H1 (cell line): ENCODE measurements at regions not wholly inside any gene's neighbourhood (a gene's known extent, or its start where the extent isn't known, plus 50 kb on each side); places are given as distances from the start of the nearest gene placed in this dataset.

ENCODE experiments used
- CTCF ChIA-PET: fragments of 300-600 bp; sonication (Branson Sonifier 250); formaldehyde crosslinking; loops from one replicate; lab custom pipeline; 2021; ENCODE audit not compliant: partially characterized antibody; lab: Charles Lee
- POLR2A ChIA-PET: fragments of 300-600 bp; sonication (Branson Sonifier 250); formaldehyde crosslinking; loops from one replicate; lab custom pipeline; 2021; ENCODE audit warnings: inconsistent platforms; ENCODE audit not compliant: partially characterized antibody; lab: Charles Lee
- DNase-seq, 2 experiments: peaks; one replicate each; pipeline versions ENCODE4 v3.0.0 to v3.0.0-alpha.2; 2010 to 2022; ENCODE audit warnings: low spot score in 2 of 2, low read depth in 1 of 2, mixed read lengths in 1 of 2
- FAIRE-seq: peaks from 2 replicates; lab custom pipeline; 2011; peaks lifted over from hg19 to GRCh38; lab: Jason Lieb, UNC
- H2AFZ ChIP-seq: 2 replicates; pipeline ENCODE4 v1.8.1; 2012; ENCODE audit warnings: low read length, inconsistent platforms
- H2AK5ac ChIP-seq: 2 replicates; pipeline ENCODE4 v1.6.1; 2013; ENCODE audit warnings: low read depth, low read length
- H2BK120ac ChIP-seq: replicated peaks from 2 replicates; pipeline ENCODE3; 2013; ENCODE audit warnings: low read depth, low read length, inconsistent platforms
- H2BK12ac ChIP-seq: 2 replicates; pipeline ENCODE4 v1.6.1; 2013; ENCODE audit warnings: low read depth, low read length
- H2BK15ac ChIP-seq: 2 replicates; pipeline ENCODE4 v1.6.1; 2013; ENCODE audit warnings: low read length
- H2BK20ac ChIP-seq: 2 replicates; pipeline ENCODE4 v1.6.1; 2013; ENCODE audit warnings: low read length
- H2BK5ac ChIP-seq: 2 replicates; pipeline ENCODE4 v1.6.1; 2013; ENCODE audit warnings: low read depth, low read length
- H3K14ac ChIP-seq: 2 replicates; pipeline ENCODE4 v1.6.1; 2013; ENCODE audit warnings: inconsistent platforms; ENCODE audit not compliant: insufficient read length
- H3K18ac ChIP-seq: 2 replicates; pipeline ENCODE4 v1.6.1; 2013; ENCODE audit warnings: low read length; ENCODE audit errors: extremely low read depth
- H3K23ac ChIP-seq: 2 replicates; pipeline ENCODE4 v1.6.1; 2013; ENCODE audit warnings: inconsistent platforms; ENCODE audit not compliant: insufficient read length
- H3K23me2 ChIP-seq: 2 replicates; pipeline ENCODE4 v1.6.1; 2013; ENCODE audit warnings: low read depth, low read length
- H3K27ac ChIP-seq: 2 replicates; pipeline ENCODE4 v1.6.1; 2011; ENCODE audit warnings: low read depth, low read length, inconsistent platforms
- H3K27me3 ChIP-seq, 4 experiments: replicated peaks in 1 of 4; 1 replicate in 1 of 4; 2 replicates in 3 of 4; pipeline versions ENCODE4 v1.6.1 to v1.8.1; 2011 to 2013; ENCODE audit warnings: low read length in 3 of 4, mild to moderate bottlenecking in 3 of 4, inconsistent platforms in 2 of 4, mixed read lengths in 2 of 4, moderate library complexity in 1 of 4; ENCODE audit not compliant: control insufficient read depth in 3 of 4, insufficient read depth in 3 of 4; ENCODE audit errors: extremely low read depth in 1 of 4
- H3K36me3 ChIP-seq, 4 experiments: 2 replicates each; pipeline versions ENCODE4 v1.6.1 to v1.8.1; 2011 to 2013; ENCODE audit warnings: mild to moderate bottlenecking in 4 of 4, low read length in 3 of 4, moderate library complexity in 2 of 4, control low read depth in 1 of 4, inconsistent platforms in 1 of 4; ENCODE audit not compliant: insufficient read depth in 4 of 4, control insufficient read depth in 2 of 4
- H3K4ac ChIP-seq: replicated peaks from 2 replicates; pipeline ENCODE3; 2013; ENCODE audit warnings: low read length, low read depth, mixed read lengths, inconsistent platforms; ENCODE audit not compliant: insufficient read length
- H3K4me1 ChIP-seq, 4 experiments: replicated peaks in 1 of 4; 1 replicate in 1 of 4; 2 replicates in 3 of 4; pipeline versions ENCODE4 v1.6.1 to v1.8.1; 2011 to 2013; ENCODE audit warnings: low read length in 3 of 4, inconsistent platforms in 2 of 4, mixed read lengths in 1 of 4; ENCODE audit not compliant: insufficient read depth in 4 of 4, control insufficient read depth in 3 of 4
- H3K4me2 ChIP-seq, 2 experiments: 2 replicates each; pipeline versions ENCODE4 v1.6.1 to v1.8.1; 2011 to 2013; ENCODE audit warnings: low read depth in 2 of 2, low read length in 2 of 2, control low read depth in 1 of 2, inconsistent platforms in 1 of 2, mild to moderate bottlenecking in 1 of 2; ENCODE audit not compliant: insufficient read depth in 1 of 2
- H3K4me3 ChIP-seq, 4 experiments: fragments of 200-600, 300-600 bp in 1 of 4; sonication (generic), shearing (Covaris generic), sonication (Bioruptor Twin) in 1 of 4; 2 replicates each; pipeline versions ENCODE4 v1.5.1 to v1.8.1; 2011 to 2016; ENCODE audit warnings: low read length in 4 of 4, low read depth in 3 of 4, control low read depth in 2 of 4, inconsistent platforms in 2 of 4, mild to moderate bottlenecking in 2 of 4, mixed read lengths in 1 of 4, moderate library complexity in 1 of 4; ENCODE audit not compliant: insufficient read depth in 2 of 4; ENCODE audit errors: extremely low read depth in 1 of 4
- H3K56ac ChIP-seq: replicated peaks from 2 replicates; pipeline ENCODE3; 2013; ENCODE audit warnings: low read depth, mild to moderate bottlenecking, mixed read lengths, low read length, inconsistent platforms; ENCODE audit not compliant: insufficient read length
- H3K79me1 ChIP-seq: 2 replicates; pipeline ENCODE4 v1.6.1; 2013; ENCODE audit warnings: low read depth, low read length, control low read depth
- H3K79me2 ChIP-seq, 2 experiments: 2 replicates each; pipeline versions ENCODE4 v1.6.1 to v1.8.1; 2012 to 2013; ENCODE audit warnings: low read length in 2 of 2, mild to moderate bottlenecking in 2 of 2, inconsistent platforms in 1 of 2; ENCODE audit not compliant: insufficient read depth in 2 of 2, control insufficient read depth in 1 of 2
- H3K9ac ChIP-seq, 4 experiments: replicated peaks in 1 of 4; 1 replicate in 1 of 4; 2 replicates in 3 of 4; pipeline versions ENCODE4 v1.6.1 to v1.8.1; 2011 to 2013; ENCODE audit warnings: low read depth in 3 of 4, low read length in 3 of 4, control low read depth in 2 of 4, mild to moderate bottlenecking in 2 of 4, moderate library complexity in 2 of 4, inconsistent platforms in 1 of 4; ENCODE audit errors: extremely low read depth in 1 of 4
- H3K9me3 ChIP-seq, 2 experiments: 2 replicates each; pipeline versions ENCODE4 v1.6.1 to v1.8.1; 2012 to 2013; ENCODE audit warnings: mild to moderate bottlenecking in 2 of 2, moderate library complexity in 2 of 2, control low read depth in 1 of 2, inconsistent platforms in 1 of 2, low read depth in 1 of 2, low read length in 1 of 2, mixed read lengths in 1 of 2; ENCODE audit not compliant: insufficient read depth in 2 of 2
- H4K20me1 ChIP-seq, 2 experiments: replicated peaks in 1 of 2; 2 replicates each; pipeline versions ENCODE3 to v1.8.1; 2011 to 2013; ENCODE audit warnings: inconsistent platforms in 2 of 2, low read length in 2 of 2, mild to moderate bottlenecking in 1 of 2; ENCODE audit not compliant: insufficient read depth in 2 of 2, control insufficient read depth in 1 of 2
- H4K5ac ChIP-seq: 2 replicates; pipeline ENCODE4 v1.6.1; 2013; ENCODE audit warnings: low read length, low read depth, mixed read lengths, inconsistent platforms; ENCODE audit not compliant: insufficient read length
- H4K8ac ChIP-seq: 2 replicates; pipeline ENCODE4 v1.8.0; 2013; ENCODE audit warnings: mild to moderate bottlenecking, moderate library complexity, low read length, inconsistent platforms; ENCODE audit not compliant: insufficient read depth; ENCODE audit errors: extremely low read depth
- H4K91ac ChIP-seq: replicated peaks from 2 replicates; pipeline ENCODE3; 2013; ENCODE audit warnings: low read length, mixed read lengths, inconsistent platforms; ENCODE audit not compliant: insufficient read length
- CEBPB ChIP-seq: IDR thresholded peaks from 2 replicates; pipeline ENCODE4 v1.6.1; 2012; ENCODE audit warnings: low read depth, low read length
- CHD2 ChIP-seq: IDR thresholded peaks from 2 replicates; pipeline ENCODE4 v1.6.1; 2012; ENCODE audit warnings: low read length, improper control_type of control experiment
- FOSL1 ChIP-seq: IDR thresholded peaks from 2 replicates; pipeline ENCODE4 v1.6.1; 2011; ENCODE audit warnings: mild to moderate bottlenecking, low read depth, low read length, moderate library complexity; ENCODE audit not compliant: insufficient read depth
- HDAC2 ChIP-seq, 2 experiments: fragments of 300-600 bp in 1 of 2; sonication (generic) in 1 of 2; IDR thresholded peaks; 2 replicates each; pipeline ENCODE4 v1.6.1; 2011 to 2012; ENCODE audit warnings: low read depth in 2 of 2, low read length in 2 of 2, mild to moderate bottlenecking in 2 of 2, moderate library complexity in 2 of 2, borderline replicate concordance in 1 of 2, inconsistent platforms in 1 of 2
- ZNF274 ChIP-seq: IDR thresholded peaks from 2 replicates; pipeline ENCODE4 v1.7.0; 2012; ENCODE audit warnings: low read length, borderline replicate concordance; ENCODE audit errors: extremely low read depth
- WGBS, 2 experiments: shearing (Covaris generic) in 1 of 2; methylation state at CpG; one replicate each; pipeline versions ENCODE4 v1.1.6 to v1.1.7; 2013 to 2015; ENCODE audit warnings: low lambda C conversion rate in 2 of 2, mixed read lengths in 2 of 2, inconsistent platforms in 1 of 2, low coverage in 1 of 2, missing lambda C conversion rate in 1 of 2; ENCODE audit not compliant: insufficient replicate concordance in 2 of 2, insufficient coverage in 1 of 2, insufficient read length in 1 of 2; ENCODE audit errors: extremely low coverage in 1 of 2, missing lambda C conversion rate in 1 of 2; 5-methylcytosine and 5-hydroxymethylcytosine counted together

- FAIRE-seq: no peak
- Histone ChIP-seq H3K23ac (no peak overlapping the region), H3K9me3 (no peaks in the 10 kb centered on the region), H2BK12ac (no peak overlapping the region), H3K4me3 (no peak overlapping the region), H3K18ac (no peak overlapping the region), H3K79me2 (no peaks in the 10 kb centered on the region), H2BK5ac (no peak overlapping the region), H4K20me1 (no peaks in the 10 kb centered on the region), H3K4me1 (no peaks in the 10 kb centered on the region; a peak in 1 of 7 replicates), H3K79me1 (no peaks in the 10 kb centered on the region), H2BK15ac (no peak overlapping the region), H3K14ac (no peak overlapping the region), H4K8ac (no peak overlapping the region), H3K23me2 (no peaks in the 10 kb centered on the region), H3K36me3 (no peaks in the 10 kb centered on the region), H4K5ac (no peak overlapping the region), H2AK5ac (no peak overlapping the region), H2BK120ac (no peak overlapping the region), H3K27ac (no peak overlapping the region), H2AFZ (no peak overlapping the region), H3K4me2 (no peak overlapping the region), H3K27me3 (no peaks in the 10 kb centered on the region), H3K56ac (no peak overlapping the region), H4K91ac (no peak overlapping the region), H2BK20ac (no peak overlapping the region), H3K4ac (no peak overlapping the region), H3K9ac (no peak overlapping the region)
- DNase-seq: no peak
- ChIA-PET CTCF (interaction anchor here (0.6 to 1.2 kb wide), 3 partner anchors 50 to 448 kb away, joined by 3 read pairs; no protein-coding TSS in a partner anchor), POLR2A (no interaction called here)
- 90% methylated on average over 3 of the region's 3 CpGs; no CpG with 5 or more reads in 1 of the 2 experiments for WGBS, 2 experiments
- no peak for TF ChIP-seq CEBPB
- no peak for TF ChIP-seq ZNF274
- no peak for TF ChIP-seq FOSL1
- no peak for TF ChIP-seq HDAC2 (IDR thresholded peaks at IDR 0.05; ENCODE audit: borderline replicate concordance in 1 of 2, low read depth in 2 of 2, low read length in 2 of 2)
- TF ChIP-seq CHD2: no peak
Measured at GRCh38 chr10:85284778-85285770, 956.7 kb downstream of the CCSER2 start.
